ENCODE measurements at regions not wholly inside any gene's neighbourhood (a gene's known extent, or its start where the extent isn't known, plus 50 kb on each side); places are given as distances from the start of the nearest gene placed in this dataset.
"Not testable (repeated sequence)": the region's sequence is repeated elsewhere in the genome, so short reads cannot be mapped to it uniquely, and the experiment has no call there.

DNA sequence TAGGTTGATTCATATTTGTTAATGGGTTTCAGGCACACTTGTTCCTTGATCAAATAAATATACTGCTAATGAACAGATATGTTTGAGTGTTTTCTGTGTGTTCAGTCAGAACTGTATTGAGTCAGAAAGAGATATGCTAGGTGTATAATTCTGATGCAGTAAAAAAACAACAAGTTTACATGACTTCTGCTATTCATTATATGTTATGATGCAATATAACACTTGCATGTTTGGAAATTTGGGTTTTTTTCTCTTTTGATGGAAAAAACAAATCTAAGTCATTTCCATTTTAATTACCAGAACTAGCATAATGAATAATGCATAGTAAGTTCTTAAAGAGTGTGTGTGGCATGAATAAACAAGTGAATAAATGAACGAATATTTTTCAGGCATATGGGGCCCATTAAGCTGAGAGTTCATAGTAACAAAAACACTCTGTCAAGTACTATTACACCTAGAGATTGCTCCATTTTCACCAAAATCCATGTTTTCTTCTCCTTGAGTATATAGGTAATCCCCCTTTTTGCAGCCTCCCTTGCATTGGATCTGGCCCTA lies 208.3 kb upstream of the NT5E start:
- Histone ChIP-seq H3K9me3 (ENCODE audit: control insufficient read depth in 5 of 5, low read length in 5 of 5) (no peaks in the 10 kb centered on the region), H3K27ac (ENCODE audit: low read depth, low read length) (no peak overlapping the region), H3K4me1 (ENCODE audit: control insufficient read depth in 5 of 5, insufficient read depth in 5 of 5, low read length in 5 of 5) (no peaks in the 10 kb centered on the region), H3K36me3 (ENCODE audit: control insufficient read depth in 5 of 5, insufficient read depth in 5 of 5, low read length in 5 of 5) (no peaks in the 10 kb centered on the region), H3K4me3 (ENCODE audit: low read depth in 1 of 5, low read length in 5 of 5) (no peak overlapping the region), H3K9ac (ENCODE audit: low read length in 5 of 5) (no peak overlapping the region), H3K27me3 (ENCODE audit: control insufficient read depth in 5 of 5, insufficient read depth in 4 of 5, low read length in 5 of 5) (no peaks in the 10 kb centered on the region)

DNA sequence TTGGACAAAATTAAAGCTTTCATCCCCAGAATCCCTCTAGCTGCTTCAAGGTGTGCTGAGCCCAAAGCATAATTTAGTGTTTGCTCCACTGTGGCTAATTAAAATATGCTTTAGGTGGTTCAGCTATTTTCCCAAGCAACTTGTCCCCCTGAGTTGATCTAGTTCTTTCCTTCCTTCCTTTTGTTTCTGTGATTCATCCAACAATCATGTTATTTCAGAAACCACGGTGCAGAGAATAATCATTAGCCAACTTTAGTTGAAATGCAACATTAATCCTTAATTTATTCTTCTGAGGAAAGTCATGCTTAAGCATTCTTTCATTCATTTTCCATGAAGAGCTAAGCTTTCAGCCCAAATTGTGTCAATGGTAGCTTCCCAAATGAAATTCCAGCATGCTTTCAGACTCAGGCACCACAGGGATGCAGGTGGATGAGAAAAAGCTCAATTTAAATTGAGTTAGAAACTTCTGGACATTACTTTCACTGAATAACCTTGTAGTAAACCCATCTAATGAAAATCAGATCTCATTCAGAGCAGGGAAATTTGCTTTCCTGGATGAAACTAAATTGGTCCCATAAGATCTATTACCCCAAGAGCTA lies 209.0 kb upstream of the NT5E start:
- H3K27me3 ChIP-seq (ENCODE audit: control insufficient read depth in 5 of 5, insufficient read depth in 4 of 5, low read length in 5 of 5), result no peaks in the 10 kb centered on the region
- no peak overlapping the region for H3K27ac ChIP-seq (ENCODE audit: low read depth, low read length)
- H3K36me3 ChIP-seq (ENCODE audit: control insufficient read depth in 5 of 5, insufficient read depth in 5 of 5, low read length in 5 of 5), result no peaks in the 10 kb centered on the region
- no peak overlapping the region for H3K4me3 ChIP-seq (ENCODE audit: low read depth in 1 of 5, low read length in 5 of 5)
- H3K4me1 ChIP-seq (ENCODE audit: control insufficient read depth in 5 of 5, insufficient read depth in 5 of 5, low read length in 5 of 5), result no peaks in the 10 kb centered on the region
- H3K9ac ChIP-seq (ENCODE audit: low read length in 5 of 5), result no peak overlapping the region
- no peaks in the 10 kb centered on the region for H3K9me3 ChIP-seq (ENCODE audit: control insufficient read depth in 5 of 5, low read length in 5 of 5)

DNA sequence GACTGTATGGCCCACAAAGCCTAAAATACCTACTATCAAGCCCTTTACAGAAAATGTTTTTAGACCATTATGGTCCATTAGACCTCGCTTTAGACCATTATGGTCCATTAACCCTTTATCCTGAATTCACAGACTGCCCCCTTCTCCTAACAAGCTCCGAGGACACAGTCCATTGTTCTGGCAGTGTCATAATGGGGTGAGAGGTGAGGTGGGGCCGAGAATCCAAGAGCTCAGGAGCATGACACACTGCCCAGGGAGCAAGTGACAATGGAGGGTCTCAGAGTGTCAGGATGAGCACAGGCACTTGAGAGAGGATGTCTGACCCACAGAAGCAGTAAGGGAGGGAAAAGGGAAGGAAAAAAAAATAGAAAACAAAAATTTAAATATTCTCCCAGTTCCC lies 212.4 kb upstream of the NT5E start:
- H3K4me3 ChIP-seq (ENCODE audit: low read depth in 1 of 5, low read length in 5 of 5), result no peak overlapping the region

DNA sequence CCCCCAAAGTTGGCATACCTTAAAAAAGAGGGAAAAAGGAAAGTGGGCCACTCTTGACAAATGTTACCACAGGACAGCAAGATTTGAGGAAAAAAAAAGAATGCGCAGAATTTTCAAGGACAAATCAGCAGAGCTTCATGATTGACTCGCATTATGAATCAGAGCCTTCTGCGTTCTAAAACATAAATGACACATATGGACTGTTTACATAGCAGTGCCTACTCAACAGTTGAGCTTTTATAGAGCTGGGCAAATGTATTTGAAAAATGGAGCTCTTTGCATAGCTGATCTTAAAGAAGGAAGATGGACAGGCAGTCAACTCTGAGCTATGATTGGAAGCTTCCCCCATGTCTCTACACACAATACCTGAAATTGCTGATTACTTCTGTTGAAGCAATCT lies 213.2 kb upstream of the NT5E start:
- Histone ChIP-seq H3K27ac (ENCODE audit: low read depth, low read length) (no peak overlapping the region), H3K4me1 (ENCODE audit: control insufficient read depth in 5 of 5, insufficient read depth in 5 of 5, low read length in 5 of 5) (no peaks in the 10 kb centered on the region), H3K9ac (ENCODE audit: low read length in 5 of 5) (no peak overlapping the region), H3K27me3 (ENCODE audit: control insufficient read depth in 5 of 5, insufficient read depth in 4 of 5, low read length in 5 of 5) (no peaks in the 10 kb centered on the region), H3K9me3 (ENCODE audit: control insufficient read depth in 5 of 5, low read length in 5 of 5) (peaks cover 0 to 2% (median 0%) of the 10 kb centered on the region in 5 donors), H3K4me3 (ENCODE audit: low read depth in 1 of 5, low read length in 5 of 5) (no peak overlapping the region), H3K36me3 (ENCODE audit: control insufficient read depth in 5 of 5, insufficient read depth in 5 of 5, low read length in 5 of 5) (no peaks in the 10 kb centered on the region)

More for the DNA sequence above, 212.4 kb upstream of the NT5E start:
- Histone ChIP-seq H3K27ac (ENCODE audit: low read depth, low read length) (no peak overlapping the region), H3K36me3 (ENCODE audit: control insufficient read depth in 5 of 5, insufficient read depth in 5 of 5, low read length in 5 of 5) (no peaks in the 10 kb centered on the region), H3K9ac (ENCODE audit: low read length in 5 of 5) (no peak overlapping the region), H3K4me1 (ENCODE audit: control insufficient read depth in 5 of 5, insufficient read depth in 5 of 5, low read length in 5 of 5) (no peaks in the 10 kb centered on the region), H3K27me3 (ENCODE audit: control insufficient read depth in 5 of 5, insufficient read depth in 4 of 5, low read length in 5 of 5) (no peaks in the 10 kb centered on the region), H3K9me3 (ENCODE audit: control insufficient read depth in 5 of 5, low read length in 5 of 5) (peaks cover 0 to 2% (median 0%) of the 10 kb centered on the region in 5 donors)

DNA sequence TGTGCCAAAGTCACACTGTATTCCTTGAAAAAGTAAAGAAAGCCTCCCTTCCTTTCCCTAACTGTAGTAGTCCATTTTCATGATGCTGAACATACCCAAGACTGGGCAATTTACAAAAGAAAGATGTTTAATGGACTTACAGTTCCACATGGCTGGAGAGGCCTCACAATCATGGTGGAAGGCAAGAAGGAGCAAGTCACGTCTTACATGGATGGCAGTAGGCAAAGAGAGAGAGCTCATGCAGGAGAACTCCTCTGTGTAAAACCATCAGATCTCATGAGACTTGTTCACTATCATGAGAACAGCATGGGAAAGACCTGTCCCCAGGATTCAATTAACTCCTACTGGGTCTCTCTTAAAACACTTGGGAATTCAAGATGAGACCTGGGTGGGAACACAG lies 222.5 kb upstream of the NT5E start:
- not testable (repeated sequence) for H3K27ac ChIP-seq (ENCODE audit: low read depth, low read length); H3K4me1 ChIP-seq (ENCODE audit: control insufficient read depth in 5 of 5, insufficient read depth in 5 of 5, low read length in 5 of 5); H3K9ac ChIP-seq (ENCODE audit: low read length in 5 of 5); H3K27me3 ChIP-seq (ENCODE audit: control insufficient read depth in 5 of 5, insufficient read depth in 4 of 5, low read length in 5 of 5); H3K4me3 ChIP-seq (ENCODE audit: low read depth in 1 of 5, low read length in 5 of 5); H3K36me3 ChIP-seq (ENCODE audit: control insufficient read depth in 5 of 5, insufficient read depth in 5 of 5, low read length in 5 of 5)
- peaks cover 3 to 33% (median 24%) of the 10 kb centered on the region in 5 donors for H3K9me3 ChIP-seq (ENCODE audit: control insufficient read depth in 5 of 5, low read length in 5 of 5)

DNA sequence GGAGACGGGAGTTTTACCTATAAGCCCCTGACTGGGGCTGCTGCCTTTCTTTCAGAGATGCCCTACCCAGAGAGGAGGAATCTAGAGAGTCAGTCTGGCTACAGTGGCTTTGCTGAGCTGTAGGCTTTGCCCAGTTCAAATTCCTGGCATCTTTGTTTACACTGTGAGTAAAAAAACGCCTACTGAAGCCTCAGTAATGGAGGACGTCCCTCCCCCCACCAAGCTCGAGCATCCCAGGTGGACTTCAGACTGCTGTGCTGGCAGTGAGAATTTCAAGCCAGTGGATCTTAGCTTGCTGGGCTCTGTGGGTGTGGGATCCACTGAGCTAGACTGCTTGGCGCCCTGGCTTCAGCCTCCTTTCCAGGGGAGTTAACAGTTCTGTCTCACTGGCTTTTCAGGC lies 237.1 kb upstream of the NT5E start:
- not testable (repeated sequence) for H3K9ac ChIP-seq (ENCODE audit: low read length in 5 of 5); H3K4me1 ChIP-seq (ENCODE audit: control insufficient read depth in 5 of 5, insufficient read depth in 5 of 5, low read length in 5 of 5); H3K36me3 ChIP-seq (ENCODE audit: control insufficient read depth in 5 of 5, insufficient read depth in 5 of 5, low read length in 5 of 5); H3K27ac ChIP-seq (ENCODE audit: low read depth, low read length); H3K27me3 ChIP-seq (ENCODE audit: control insufficient read depth in 5 of 5, insufficient read depth in 4 of 5, low read length in 5 of 5); H3K4me3 ChIP-seq (ENCODE audit: low read depth in 1 of 5, low read length in 5 of 5)
- H3K9me3 ChIP-seq (ENCODE audit: control insufficient read depth in 5 of 5, low read length in 5 of 5), result peaks cover 0 to 13% (median 3%) of the 10 kb centered on the region in 5 donors

DNA sequence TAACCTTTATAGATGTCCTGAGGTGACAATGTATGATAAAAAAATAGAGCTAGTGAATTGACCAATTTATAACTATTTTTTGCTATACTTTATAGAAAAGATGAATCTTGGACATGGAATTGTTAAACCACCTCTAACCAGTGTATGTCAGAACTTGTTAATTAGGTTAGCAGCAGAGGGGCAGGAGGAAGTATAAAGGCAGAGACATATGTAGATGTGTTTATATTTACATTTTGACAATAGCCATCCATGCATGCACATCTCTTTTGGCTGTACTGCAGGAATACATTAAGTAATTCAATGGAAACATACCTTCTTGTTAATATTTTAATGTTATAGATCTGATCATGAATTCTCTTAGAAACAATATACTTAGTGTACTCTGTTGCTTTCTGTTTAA lies 254.6 kb upstream of the NT5E start:
- H3K4me1 ChIP-seq (ENCODE audit: control insufficient read depth in 5 of 5, insufficient read depth in 5 of 5, low read length in 5 of 5), result no peaks in the 10 kb centered on the region
- H3K9ac ChIP-seq (ENCODE audit: low read length in 5 of 5), result no peak overlapping the region
- no peak overlapping the region for H3K4me3 ChIP-seq (ENCODE audit: low read depth in 1 of 5, low read length in 5 of 5)
- H3K27me3 ChIP-seq (ENCODE audit: control insufficient read depth in 5 of 5, insufficient read depth in 4 of 5, low read length in 5 of 5), result no peaks in the 10 kb centered on the region
- H3K36me3 ChIP-seq (ENCODE audit: control insufficient read depth in 5 of 5, insufficient read depth in 5 of 5, low read length in 5 of 5), result no peaks in the 10 kb centered on the region
- peaks cover 2 to 8% (median 8%) of the 10 kb centered on the region in 5 donors for H3K9me3 ChIP-seq (ENCODE audit: control insufficient read depth in 5 of 5, low read length in 5 of 5)
- no peak overlapping the region for H3K27ac ChIP-seq (ENCODE audit: low read depth, low read length)

DNA sequence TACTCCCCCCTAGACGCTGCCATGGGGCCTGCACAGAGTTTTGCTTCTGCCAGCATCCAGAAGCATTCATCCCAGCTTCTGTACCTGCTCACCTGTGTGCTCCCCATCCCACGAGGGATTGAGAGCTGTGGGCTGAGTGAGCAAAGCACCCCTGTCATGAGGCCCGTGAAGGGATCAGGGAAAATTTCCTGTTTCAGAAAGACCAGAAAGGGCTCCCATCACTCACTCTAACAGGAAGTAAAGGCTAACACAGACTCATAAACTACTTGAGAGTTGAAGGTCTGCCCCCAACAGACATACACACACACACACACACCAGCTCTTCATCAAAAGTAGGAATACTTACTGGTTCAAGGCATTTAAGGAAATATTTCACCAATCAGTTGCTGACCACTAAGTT lies 256.5 kb upstream of the NT5E start:
- Histone ChIP-seq H3K9me3 (ENCODE audit: control insufficient read depth in 5 of 5, low read length in 5 of 5) (peaks cover 6 to 10% (median 8%) of the 10 kb centered on the region in 5 donors), H3K4me3 (ENCODE audit: low read depth in 1 of 5, low read length in 5 of 5) (no peak overlapping the region), H3K9ac (ENCODE audit: low read length in 5 of 5) (no peak overlapping the region), H3K4me1 (ENCODE audit: control insufficient read depth in 5 of 5, insufficient read depth in 5 of 5, low read length in 5 of 5) (no peaks in the 10 kb centered on the region), H3K27ac (ENCODE audit: low read depth, low read length) (no peak overlapping the region), H3K36me3 (ENCODE audit: control insufficient read depth in 5 of 5, insufficient read depth in 5 of 5, low read length in 5 of 5) (no peaks in the 10 kb centered on the region), H3K27me3 (ENCODE audit: control insufficient read depth in 5 of 5, insufficient read depth in 4 of 5, low read length in 5 of 5) (no peaks in the 10 kb centered on the region)

DNA sequence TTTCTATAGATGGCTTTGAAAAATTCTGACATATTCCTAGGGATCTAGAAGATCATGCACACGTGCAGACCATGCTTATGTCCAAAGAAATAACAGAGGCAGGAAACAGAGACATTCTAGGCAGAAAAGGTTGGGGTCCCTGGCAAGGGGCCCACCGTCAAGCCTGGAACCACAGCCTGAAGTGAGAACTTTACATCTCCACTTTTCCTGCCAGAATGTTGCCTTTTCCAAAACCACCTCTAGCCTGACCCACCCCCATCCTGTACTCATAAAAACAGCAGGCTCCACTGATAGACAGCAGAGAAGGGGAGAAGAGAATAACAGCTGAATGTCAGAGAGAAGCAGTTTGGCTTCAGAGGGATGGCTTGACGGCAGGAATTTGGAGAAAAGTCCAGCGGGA lies 257.3 kb upstream of the NT5E start:
- Histone ChIP-seq H3K27ac (ENCODE audit: low read depth, low read length) (no peak overlapping the region), H3K9ac (ENCODE audit: low read length in 5 of 5) (no peak overlapping the region), H3K36me3 (ENCODE audit: control insufficient read depth in 5 of 5, insufficient read depth in 5 of 5, low read length in 5 of 5) (no peaks in the 10 kb centered on the region), H3K4me3 (ENCODE audit: low read depth in 1 of 5, low read length in 5 of 5) (peak overlapping the region in 1 of 5 donors; percentile 4), H3K4me1 (ENCODE audit: control insufficient read depth in 5 of 5, insufficient read depth in 5 of 5, low read length in 5 of 5) (no peaks in the 10 kb centered on the region), H3K27me3 (ENCODE audit: control insufficient read depth in 5 of 5, insufficient read depth in 4 of 5, low read length in 5 of 5) (no peaks in the 10 kb centered on the region), H3K9me3 (ENCODE audit: control insufficient read depth in 5 of 5, low read length in 5 of 5) (peaks cover 6 to 10% (median 8%) of the 10 kb centered on the region in 5 donors)

DNA sequence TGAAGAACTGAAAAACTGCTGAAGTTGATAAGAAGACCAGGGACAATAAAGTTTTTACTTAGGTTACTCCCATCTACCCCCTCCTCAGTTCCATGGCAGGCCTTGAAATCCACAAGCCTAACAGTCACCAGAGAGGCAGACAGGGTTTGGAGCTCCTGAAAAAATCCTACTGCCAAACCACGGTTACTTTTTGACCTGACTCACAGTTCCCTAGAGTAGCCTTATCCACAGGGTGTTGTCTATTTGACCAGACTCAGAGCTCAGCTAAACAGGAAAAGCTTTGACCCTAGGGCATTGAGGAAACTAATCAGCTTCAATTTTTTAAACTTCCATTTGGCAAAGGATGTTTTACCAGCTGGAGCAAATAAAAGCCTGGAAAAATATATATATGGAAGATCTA lies 257.7 kb upstream of the NT5E start:
- Histone ChIP-seq H3K9me3 (ENCODE audit: control insufficient read depth in 5 of 5, low read length in 5 of 5) (peaks cover 6 to 10% (median 8%) of the 10 kb centered on the region in 5 donors), H3K36me3 (ENCODE audit: control insufficient read depth in 5 of 5, insufficient read depth in 5 of 5, low read length in 5 of 5) (no peaks in the 10 kb centered on the region), H3K27me3 (ENCODE audit: control insufficient read depth in 5 of 5, insufficient read depth in 4 of 5, low read length in 5 of 5) (no peaks in the 10 kb centered on the region), H3K27ac (ENCODE audit: low read depth, low read length) (no peak overlapping the region), H3K4me1 (ENCODE audit: control insufficient read depth in 5 of 5, insufficient read depth in 5 of 5, low read length in 5 of 5) (peaks cover 0 to 3% (median 1%) of the 10 kb centered on the region in 5 donors), H3K4me3 (ENCODE audit: low read depth in 1 of 5, low read length in 5 of 5) (no peak overlapping the region), H3K9ac (ENCODE audit: low read length in 5 of 5) (no peak overlapping the region)

Data from subcutaneous abdominal adipose tissue (tissue), 5 donors.